ENCODE measurements at regions not wholly inside any gene's neighbourhood (a gene's known extent, or its start where the extent isn't known, plus 50 kb on each side); places are given as distances from the start of the nearest gene placed in this dataset.

- TF ChIP-seq CTCF (IDR thresholded peaks at IDR 0.05) (no peak), EZH2 (IDR thresholded peaks at IDR 0.05; ENCODE audit: borderline replicate concordance, insufficient read depth, low read depth, low read length, poor library complexity, severe bottlenecking) (no peak)
These were observed 356.1 kb upstream of the ZEB2 start for GRCh38 chr2:144876013-144876412.
